Activated CD4-positive, alpha-beta T cell treated with anti-CD3 and anti-CD28 coated beads, Interleukin-10, Interleukin-2, amounts not matched to agents 100 ng/mL and 50 ng/mL, durations not matched to agents 16 hours and 8 hours (primary cell): ENCODE measurements at regions not wholly inside any gene's neighbourhood (a gene's known extent, or its start where the extent isn't known, plus 50 kb on each side); places are given as distances from the start of the nearest gene placed in this dataset.
"Not testable (repeated sequence)": the region's sequence is repeated elsewhere in the genome, so short reads cannot be mapped to it uniquely, and the experiment has no call there.

Experiments used
- DNase-seq: peaks from one replicate; pipeline ENCODE4 v3.0.0-alpha.2; 2020

DNA sequence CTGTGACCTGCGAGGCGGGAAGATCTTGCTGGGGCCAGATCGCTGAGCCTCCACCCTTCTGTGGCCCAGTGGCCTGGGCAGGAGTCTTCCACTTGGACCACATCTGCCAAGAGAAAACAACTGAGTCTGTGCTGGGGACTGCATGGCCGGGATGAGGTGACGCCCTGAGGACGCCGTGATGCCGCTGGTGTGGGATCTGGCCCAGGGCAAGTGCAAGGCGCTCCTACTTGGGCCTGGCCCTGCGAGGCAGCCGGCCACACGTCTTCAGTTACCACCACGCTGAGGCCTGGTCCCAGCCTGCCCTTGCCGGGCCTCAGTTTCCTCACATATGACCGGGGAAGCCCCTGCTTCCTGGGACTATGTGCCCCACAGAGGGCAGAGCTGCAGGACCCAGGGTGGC lies 133.4 kb downstream of the SLC25A46 start:
- no peak for DNase-seq

GRCh38 chr5:110872963-110873362 lies 134.2 kb downstream of the SLC25A46 start:
- no peak for DNase-seq

DNA sequence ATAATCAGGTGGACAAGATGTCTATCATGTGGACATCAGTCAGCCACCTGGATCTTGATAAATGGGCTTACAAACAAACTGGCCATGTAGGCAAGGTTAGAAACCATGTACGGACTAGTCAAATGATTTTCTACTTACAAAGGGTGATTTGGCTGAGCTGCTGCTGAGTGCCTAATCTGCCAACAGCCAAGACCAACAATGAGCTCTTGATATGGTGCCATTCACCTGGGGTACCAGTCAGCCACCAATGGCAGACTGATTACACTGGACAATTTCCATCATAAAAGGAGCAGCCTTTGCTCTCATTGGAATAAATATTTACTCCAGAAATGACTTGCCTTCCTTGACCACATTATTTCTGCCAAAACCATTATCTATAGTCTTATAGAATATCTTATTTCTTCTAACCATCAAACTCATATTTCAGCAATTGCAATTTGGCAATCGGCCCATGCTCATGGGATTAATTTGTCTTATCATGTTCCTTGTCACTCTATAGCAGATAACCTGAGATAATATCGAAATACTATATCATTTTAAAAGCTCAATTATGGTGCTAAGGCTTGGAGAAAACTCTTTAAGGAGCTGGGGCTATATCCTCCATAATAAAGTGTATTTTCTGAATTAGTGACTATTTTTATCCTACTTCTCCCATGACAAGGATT lies 135.1 kb downstream of the SLC25A46 start:
- no peak for DNase-seq

GRCh38 chr5:110875115-110875514 lies 136.3 kb downstream of the SLC25A46 start:
- not testable (repeated sequence) for DNase-seq

- no peak for DNase-seq
Observed at GRCh38 chr5:110878115-110878514, 139.3 kb downstream of the SLC25A46 start.

DNA sequence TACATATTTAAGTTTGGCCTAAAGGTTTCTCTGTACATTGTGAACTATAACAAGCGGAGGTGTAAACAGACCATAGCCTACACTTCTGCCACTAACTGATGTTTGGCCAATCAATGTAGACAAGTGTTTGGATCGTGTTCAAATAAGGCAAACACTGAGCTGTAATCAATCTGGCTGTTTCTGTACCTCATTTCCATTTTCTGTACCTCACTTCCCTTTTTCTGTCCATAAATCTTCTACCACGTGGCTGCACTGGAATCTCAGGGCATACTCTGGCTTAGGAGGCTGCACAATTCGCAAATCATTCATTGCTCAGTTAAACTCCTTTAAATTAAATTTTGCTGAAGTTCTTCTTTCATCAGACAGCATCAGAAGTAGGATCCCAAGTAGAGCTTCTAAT lies 140.9 kb downstream of the SLC25A46 start:
- no peak for DNase-seq

GRCh38 chr5:110880413-110880812 lies 141.6 kb downstream of the SLC25A46 start:
- DNase-seq, result peak; percentile 6

GRCh38 chr5:110884005-110884404 lies 145.2 kb downstream of the SLC25A46 start:
- no peak for DNase-seq

GRCh38 chr5:110887170-110887569 lies 148.4 kb downstream of the SLC25A46 start:
- not testable (repeated sequence) for DNase-seq

DNA sequence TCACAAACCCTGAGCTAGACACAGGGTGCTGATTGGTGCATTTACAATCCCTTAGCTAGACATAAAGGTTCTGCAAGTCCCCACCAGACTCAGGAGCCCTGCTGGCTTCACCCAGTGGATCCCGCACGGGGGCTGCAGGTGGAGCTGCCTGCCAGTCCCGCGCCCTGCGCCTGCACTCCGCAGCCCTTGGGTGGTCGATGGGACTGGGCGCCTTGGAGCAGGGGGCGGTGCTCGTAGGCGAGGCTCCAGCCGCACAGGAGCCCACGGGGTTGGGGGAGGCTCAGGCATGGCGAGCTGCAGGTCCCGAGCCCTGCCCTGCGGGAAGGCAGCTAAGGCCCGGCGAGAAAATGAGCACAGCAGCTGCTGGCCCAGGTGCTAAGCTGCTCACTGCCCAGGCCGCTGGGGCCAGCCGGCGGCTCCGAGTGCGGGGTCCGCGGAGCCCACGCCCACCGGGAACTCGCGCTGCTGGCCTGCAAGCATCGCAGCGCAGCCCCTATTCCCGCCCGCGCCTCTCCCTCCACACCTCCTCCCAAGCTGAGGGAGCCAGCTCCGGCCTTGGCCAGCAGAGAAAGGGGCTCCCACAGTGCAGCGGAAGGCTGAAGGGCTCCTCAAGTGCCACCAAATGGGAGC lies 155.2 kb downstream of the SLC25A46 start:
- DNase-seq, result not testable (repeated sequence)

DNA sequence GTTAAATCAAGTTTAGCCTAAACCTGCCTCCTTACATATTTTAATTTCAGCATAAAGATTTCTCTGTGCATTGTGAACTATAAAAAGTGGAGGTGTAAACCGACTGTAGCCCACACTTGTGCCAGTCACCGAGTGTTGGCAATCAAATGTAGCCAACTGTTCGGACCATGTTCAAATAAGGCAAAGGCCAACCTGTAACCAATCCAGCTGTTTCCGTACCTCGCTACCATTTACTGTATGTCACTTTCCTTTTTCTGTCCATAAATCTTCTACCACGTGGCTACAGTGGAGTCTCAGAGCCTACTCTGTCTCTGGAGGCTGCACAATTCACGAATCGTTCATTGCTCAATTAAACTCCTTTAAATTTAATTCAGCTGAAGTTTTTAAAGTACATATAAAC lies 156.0 kb downstream of the SLC25A46 start:
- DNase-seq, result no peak

DNA sequence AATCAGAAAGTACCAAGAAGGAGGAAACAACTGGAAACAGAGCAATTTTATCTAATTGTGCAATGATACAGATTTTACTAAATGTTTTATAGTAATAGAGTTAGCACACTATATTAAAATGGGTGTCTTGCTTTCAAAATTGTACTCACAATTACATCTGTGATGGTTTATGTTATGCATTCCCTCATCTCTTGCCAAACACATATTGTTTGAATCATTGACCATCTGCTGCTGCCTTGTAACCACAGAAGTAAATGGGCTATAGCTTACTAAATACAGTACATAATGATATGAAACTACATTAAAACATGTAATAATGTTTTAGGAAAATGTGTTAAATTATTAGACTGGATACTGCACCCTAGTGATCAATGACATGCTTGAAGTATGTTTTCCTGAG lies 158.1 kb downstream of the SLC25A46 start:
- no peak for DNase-seq

DNA sequence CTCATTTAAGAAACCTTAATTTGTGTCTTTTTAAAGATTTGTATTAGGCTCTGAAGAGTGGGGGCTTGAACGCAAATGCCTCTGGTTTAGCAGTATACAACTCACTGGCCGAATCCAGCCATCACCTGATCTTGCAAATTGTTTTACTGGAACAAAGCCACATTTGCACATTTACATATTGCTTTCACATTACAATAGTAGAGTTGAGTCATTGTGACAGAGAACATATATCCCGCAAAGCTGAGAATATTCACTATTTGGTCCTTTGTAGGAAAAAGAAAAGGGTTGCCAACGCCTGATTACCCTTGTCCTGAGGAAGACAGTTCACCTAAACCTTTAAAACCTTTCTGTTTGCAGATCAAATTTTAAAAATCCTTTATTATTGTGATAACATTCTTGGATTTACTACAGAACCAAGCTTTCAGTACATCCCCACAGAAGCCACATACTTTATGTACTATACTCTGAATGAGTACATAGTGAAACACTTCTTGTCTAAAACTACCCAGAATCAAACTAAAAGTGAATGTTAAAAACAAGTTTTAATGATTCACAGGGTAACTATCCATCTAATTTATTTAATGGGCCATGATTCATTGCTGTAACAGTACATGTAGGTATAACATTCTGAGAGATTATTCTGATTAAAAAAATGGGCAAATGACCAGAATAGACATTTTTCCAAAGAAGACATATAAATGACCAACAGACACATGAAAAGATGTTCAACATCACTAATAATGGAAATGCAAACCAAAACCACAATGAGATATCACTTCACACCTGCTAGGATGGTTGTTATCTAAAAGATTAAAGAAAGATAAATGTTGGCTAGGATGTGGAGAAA lies 161.0 kb downstream of the SLC25A46 start:
- peak; percentile 25 for DNase-seq

GRCh38 chr5:110900829-110901228 lies 162.0 kb downstream of the SLC25A46 start:
- DNase-seq, result peak; percentile 24

- no peak for DNase-seq
Observed at GRCh38 chr5:110903966-110904365, 165.2 kb downstream of the SLC25A46 start.

DNA sequence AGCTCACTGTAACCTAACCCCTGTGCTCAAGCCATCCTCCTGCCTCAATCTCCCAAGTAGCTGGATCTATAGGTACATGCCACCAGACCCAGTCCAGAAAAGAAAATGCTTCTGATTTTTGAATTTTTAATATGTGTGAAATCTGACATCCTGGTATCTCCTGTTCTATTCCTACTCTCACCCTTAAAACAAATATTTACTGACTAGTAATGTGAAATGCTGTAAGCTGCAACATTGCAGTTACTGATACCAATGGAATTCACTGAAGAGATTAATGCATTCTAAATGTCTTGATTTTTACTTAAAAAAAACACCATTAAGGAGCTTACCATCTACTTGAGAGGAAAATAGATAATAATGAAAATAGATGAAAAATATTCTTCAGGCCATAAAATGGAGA lies 162.7 kb upstream of the TSLP start:
- no peak for DNase-seq

GRCh38 chr5:110909415-110909814 lies 162.1 kb upstream of the TSLP start:
- DNase-seq, result no peak

DNA sequence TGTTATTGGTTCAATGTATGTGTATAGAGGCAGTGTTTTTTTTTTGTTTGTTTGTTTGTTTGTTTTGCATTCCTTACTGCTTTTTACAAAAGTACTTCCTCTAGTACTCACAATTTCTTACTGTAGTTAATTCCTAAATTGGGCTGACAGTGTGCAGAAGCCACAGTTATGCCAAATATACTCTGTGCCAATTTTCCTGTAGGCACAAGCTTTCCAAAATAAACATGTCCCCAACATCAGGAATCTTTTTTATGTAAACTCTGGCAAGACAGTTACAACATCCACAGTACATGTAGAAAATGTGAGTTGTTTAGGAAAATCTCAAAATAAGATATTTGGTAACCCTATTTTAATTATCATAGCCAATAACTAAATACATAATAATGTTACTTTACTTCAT lies 161.6 kb upstream of the TSLP start:
- no peak for DNase-seq

GRCh38 chr5:110913221-110913620 lies 158.3 kb upstream of the TSLP start:
- no peak for DNase-seq

DNA sequence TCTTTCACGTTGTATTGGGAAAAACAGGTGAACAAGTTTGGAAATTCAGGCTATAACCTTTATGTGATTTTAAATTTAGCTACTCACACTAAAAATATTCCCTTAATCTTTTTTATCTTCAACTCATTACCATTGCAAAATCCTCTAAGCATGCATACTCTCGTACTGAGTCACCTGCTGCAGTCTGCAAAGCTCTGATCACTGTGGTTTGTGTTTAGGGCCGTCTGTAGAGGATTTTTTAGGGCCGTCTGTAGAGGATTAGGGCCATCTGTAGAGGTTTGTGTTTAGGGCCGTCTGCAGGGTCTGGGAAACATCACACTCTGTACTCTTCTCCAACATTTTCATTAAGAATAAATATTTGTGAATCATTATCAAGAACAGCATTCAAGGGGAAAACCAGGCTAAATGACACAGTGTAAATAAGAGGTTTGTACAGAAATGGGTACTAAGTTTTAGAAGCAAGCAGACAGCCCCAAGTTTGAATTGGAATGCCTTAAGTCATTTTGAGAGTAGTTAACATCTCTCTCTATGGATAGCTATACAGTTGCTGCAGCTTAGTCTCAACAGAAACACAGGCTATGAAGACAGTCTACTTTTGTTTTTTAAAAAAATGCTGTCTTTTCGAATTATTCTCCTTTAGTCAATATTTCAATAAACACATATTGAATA lies 155.0 kb upstream of the TSLP start:
- no peak for DNase-seq

DNA sequence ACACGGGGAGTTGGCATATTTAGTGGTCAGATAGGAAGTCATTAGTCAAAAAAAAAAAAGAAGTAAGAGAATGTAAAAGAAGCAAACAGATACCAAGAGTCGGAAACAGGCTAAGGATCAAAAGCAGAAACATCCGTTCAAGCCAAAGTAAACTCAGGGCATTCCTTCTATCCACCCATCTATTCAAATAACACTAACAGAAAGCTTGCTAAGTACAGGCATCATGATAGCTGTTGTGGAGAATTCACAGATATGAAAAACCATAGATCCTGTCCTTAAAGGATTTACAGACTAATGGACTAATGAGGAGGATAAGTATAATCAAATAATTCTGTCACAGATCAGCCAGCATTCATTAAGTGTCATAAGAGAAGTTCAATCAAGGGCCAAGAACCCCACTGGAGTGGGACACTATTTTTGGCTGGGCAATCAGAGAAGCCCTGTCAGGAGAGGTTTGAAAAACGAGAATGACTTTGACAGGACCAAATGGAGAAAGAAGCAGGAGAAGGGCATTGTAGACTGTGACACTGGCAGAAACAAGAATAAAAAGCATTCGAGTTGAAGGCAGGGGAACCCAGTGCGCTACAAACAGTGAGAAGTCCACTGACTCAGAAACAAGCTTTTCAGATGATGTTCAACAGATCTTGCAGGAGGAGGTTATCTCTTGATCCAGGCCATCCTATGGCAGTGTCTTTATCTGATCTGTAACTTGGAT lies 154.2 kb upstream of the TSLP start:
- no peak for DNase-seq

- DNase-seq, result no peak
Observed at GRCh38 chr5:110918683-110919082, 152.8 kb upstream of the TSLP start.

GRCh38 chr5:110923971-110924370 lies 147.5 kb upstream of the TSLP start:
- DNase-seq, result no peak
